MCF 10A (cell line): ENCODE measurements at regions not wholly inside any gene's neighbourhood (a gene's known extent, or its start where the extent isn't known, plus 50 kb on each side); places are given as distances from the start of the nearest gene placed in this dataset.
A peak's percentile ranks its signal among the peaks of the same experiment; 100 is the strongest.

ENCODE experiments used
- BruUV-seq: library from RNA; stranded (reverse); fragments of 400-500 nt; replicated peaks from 2 replicates; lab custom pipeline; 2021; lab: Mats Ljungman, UMichigan
- CTCF ChIA-PET: fragments of 300-600 bp; sonication (Branson Sonifier 250); formaldehyde crosslinking; extraction: SDS; loops from one replicate; lab custom pipeline; 2021; ENCODE audit warnings: antibody characterized with exemption, inconsistent platforms; lab: Yijun Ruan, JAX
- POLR2A ChIA-PET: fragments of 300-600, 350-650 bp; sonication (Branson Sonifier 250); formaldehyde crosslinking; extraction: SDS; loops from one replicate; lab custom pipeline; 2020; ENCODE audit warnings: antibody characterized with exemption, inconsistent platforms; lab: Yijun Ruan, JAX
- DNase-seq: peaks from one replicate; pipeline ENCODE4 v3.0.0-alpha.2; 2018; ENCODE audit not compliant: unreplicated experiment
- H3K27ac Mint-ChIP-seq: one replicate; pipeline ENCODE4 v1.8.0; 2022; ENCODE audit warnings: mild to moderate bottlenecking, low read depth, mixed read lengths; ENCODE audit not compliant: unreplicated experiment
- H3K27me3 Mint-ChIP-seq: one replicate; pipeline ENCODE4 v1.8.0; 2022; ENCODE audit warnings: mixed read lengths; ENCODE audit not compliant: insufficient read depth, unreplicated experiment
- H3K36me3 Mint-ChIP-seq: one replicate; pipeline ENCODE4 v1.8.0; 2022; ENCODE audit warnings: mild to moderate bottlenecking, moderate library complexity, mixed read lengths; ENCODE audit not compliant: insufficient read depth, unreplicated experiment
- H3K4me1 Mint-ChIP-seq: one replicate; pipeline ENCODE4 v1.8.0; 2022; ENCODE audit warnings: mixed read lengths; ENCODE audit not compliant: insufficient read depth, unreplicated experiment
- H3K4me3 Mint-ChIP-seq: one replicate; pipeline ENCODE4 v1.8.0; 2022; ENCODE audit warnings: mild to moderate bottlenecking, moderate library complexity, mixed read lengths; ENCODE audit not compliant: unreplicated experiment
- H3K9me3 Mint-ChIP-seq: one replicate; pipeline ENCODE4 v1.8.0; 2022; ENCODE audit warnings: mixed read lengths; ENCODE audit not compliant: unreplicated experiment
- CTCF ChIP-seq: fragments of 200-600 bp; IDR thresholded peaks from one replicate; pipeline ENCODE4 v1.8.0; 2022; ENCODE audit warnings: antibody characterized with exemption, mild to moderate bottlenecking; ENCODE audit not compliant: unreplicated experiment
- intact Hi-C: fragments of 100-400 bp; cut with micrococcal nuclease; formaldehyde crosslinking; loops from 2 replicates; pipeline ENCODE4 v1.14.1; 2022

DNA sequence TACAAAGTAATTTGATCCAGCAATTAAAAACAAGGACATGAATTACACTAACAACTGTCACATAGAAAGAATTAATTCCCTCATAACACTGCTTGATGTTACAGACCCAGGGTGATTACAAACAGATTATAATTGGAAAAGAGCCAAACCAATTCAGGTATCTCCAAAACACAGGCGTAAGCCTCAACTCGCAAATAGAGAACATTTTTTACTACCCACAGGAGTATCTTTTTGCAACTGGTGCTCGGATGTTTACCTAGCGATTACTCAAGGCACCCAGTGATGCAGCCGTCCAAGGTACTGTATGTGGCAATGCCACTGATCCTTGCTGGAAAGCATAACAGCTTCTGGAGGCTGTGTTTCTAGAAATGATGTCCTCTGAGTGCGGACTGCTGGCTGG, 386.1 kb upstream of the KIF2A start:
- no peaks in the 10 kb centered on the region for H3K27me3 Mint-ChIP-seq
- no peaks in the 10 kb centered on the region for H3K36me3 Mint-ChIP-seq
- no TSS peak for BruUV-seq
- TF ChIP-seq CTCF, result no peak
- CTCF ChIA-PET, result interaction anchor here (1.0 kb wide), 1 partner anchor 14 kb away, joined by 5 read pairs; no protein-coding TSS in a partner anchor
- H3K4me3 Mint-ChIP-seq, result no peak overlapping the region
- no peaks in the 10 kb centered on the region for H3K9me3 Mint-ChIP-seq
- H3K27ac Mint-ChIP-seq, result peak overlapping the region; percentile 43
- peaks cover 27% of the 10 kb centered on the region for H3K4me1 Mint-ChIP-seq
- POLR2A ChIA-PET, result interaction anchor here (0.6 to 1.2 kb wide), 8 partner anchors 9 to 1365 kb away, joined by 3 to 8 read pairs (median 3); partner anchors contain the start of gene ZSWIM6
- intact Hi-C loops, result no loop called here
- DNase-seq, result peak; percentile 92

DNA sequence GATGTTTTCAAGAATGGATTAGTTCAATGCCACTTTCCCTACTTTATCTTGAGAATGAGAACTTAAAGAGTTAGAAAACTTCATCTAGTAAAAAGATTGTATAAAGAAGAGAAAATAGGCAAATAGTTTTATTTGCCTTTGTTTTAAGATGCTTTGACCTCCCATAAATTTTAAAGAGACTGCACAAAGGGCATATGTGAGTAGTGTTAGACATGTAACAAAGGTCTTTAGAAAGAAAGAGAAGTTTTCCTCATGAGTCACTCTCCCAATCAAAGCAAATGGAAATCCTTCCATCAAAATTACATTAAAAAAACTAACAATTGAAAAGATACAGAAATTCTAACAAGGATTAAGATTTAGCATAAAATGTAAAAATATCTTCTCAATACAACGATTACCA, 381.8 kb upstream of the KIF2A start:
- Mint-ChIP-seq H3K9me3 (peaks cover 7% of the 10 kb centered on the region), H3K27me3 (no peaks in the 10 kb centered on the region), H3K36me3 (no peaks in the 10 kb centered on the region), H3K27ac (no peak overlapping the region), H3K4me1 (peaks cover 23% of the 10 kb centered on the region), H3K4me3 (no peak overlapping the region)
- no peak for DNase-seq
- no peak for TF ChIP-seq CTCF
- CTCF ChIA-PET, result no interaction called here
- BruUV-seq, result no TSS peak
- POLR2A ChIA-PET, result no interaction called here
- intact Hi-C loops, result no loop called here

GRCh38 chr5:61926911-61927310, 379.1 kb upstream of the KIF2A start:
- DNase-seq, result no peak
- intact Hi-C loops, result no loop called here
- no peak for TF ChIP-seq CTCF
- CTCF ChIA-PET, result interaction anchor here (0.6 to 1.4 kb wide), 8 partner anchors 8 to 1250 kb away, joined by 3 to 7 read pairs (median 4); no protein-coding TSS in a partner anchor
- H3K27me3 Mint-ChIP-seq, result no peaks in the 10 kb centered on the region
- peaks cover 12% of the 10 kb centered on the region for H3K4me1 Mint-ChIP-seq
- H3K27ac Mint-ChIP-seq, result peak overlapping the region; percentile 31
- POLR2A ChIA-PET, result interaction anchor here (0.6 to 2.9 kb wide), 3 partner anchors 9 to 868 kb away, joined by 3 to 16 read pairs (median 5); no protein-coding TSS in a partner anchor
- BruUV-seq, result no TSS peak
- H3K36me3 Mint-ChIP-seq, result no peaks in the 10 kb centered on the region
- H3K9me3 Mint-ChIP-seq, result peaks cover 7% of the 10 kb centered on the region
- H3K4me3 Mint-ChIP-seq, result no peak overlapping the region

GRCh38 chr5:61931236-61931635, 374.8 kb upstream of the KIF2A start:
- no peaks in the 10 kb centered on the region for H3K36me3 Mint-ChIP-seq
- H3K27me3 Mint-ChIP-seq, result no peaks in the 10 kb centered on the region
- H3K27ac Mint-ChIP-seq, result no peak overlapping the region
- no peak for TF ChIP-seq CTCF
- H3K4me3 Mint-ChIP-seq, result no peak overlapping the region
- intact Hi-C loops, result loop anchor here (5.0 kb wide), 1 partner anchor 599 kb away; the partner anchor contains the start of gene ZSWIM6
- no peak for DNase-seq
- POLR2A ChIA-PET, result interaction anchor here (0.6 to 0.8 kb wide), 2 partner anchors 11 to 198 kb away, joined by 3 read pairs; no protein-coding TSS in a partner anchor
- CTCF ChIA-PET, result interaction anchor here (0.6 to 2.1 kb wide), 9 partner anchors 17 to 1034 kb away, joined by 3 to 9 read pairs (median 3); no protein-coding TSS in a partner anchor
- peaks cover 2% of the 10 kb centered on the region for H3K9me3 Mint-ChIP-seq
- peaks cover 28% of the 10 kb centered on the region for H3K4me1 Mint-ChIP-seq
- BruUV-seq, result no TSS peak
